ENCODE measurements at regions not wholly inside any gene's neighbourhood (a gene's known extent, or its start where the extent isn't known, plus 50 kb on each side); places are given as distances from the start of the nearest gene placed in this dataset.

DNA sequence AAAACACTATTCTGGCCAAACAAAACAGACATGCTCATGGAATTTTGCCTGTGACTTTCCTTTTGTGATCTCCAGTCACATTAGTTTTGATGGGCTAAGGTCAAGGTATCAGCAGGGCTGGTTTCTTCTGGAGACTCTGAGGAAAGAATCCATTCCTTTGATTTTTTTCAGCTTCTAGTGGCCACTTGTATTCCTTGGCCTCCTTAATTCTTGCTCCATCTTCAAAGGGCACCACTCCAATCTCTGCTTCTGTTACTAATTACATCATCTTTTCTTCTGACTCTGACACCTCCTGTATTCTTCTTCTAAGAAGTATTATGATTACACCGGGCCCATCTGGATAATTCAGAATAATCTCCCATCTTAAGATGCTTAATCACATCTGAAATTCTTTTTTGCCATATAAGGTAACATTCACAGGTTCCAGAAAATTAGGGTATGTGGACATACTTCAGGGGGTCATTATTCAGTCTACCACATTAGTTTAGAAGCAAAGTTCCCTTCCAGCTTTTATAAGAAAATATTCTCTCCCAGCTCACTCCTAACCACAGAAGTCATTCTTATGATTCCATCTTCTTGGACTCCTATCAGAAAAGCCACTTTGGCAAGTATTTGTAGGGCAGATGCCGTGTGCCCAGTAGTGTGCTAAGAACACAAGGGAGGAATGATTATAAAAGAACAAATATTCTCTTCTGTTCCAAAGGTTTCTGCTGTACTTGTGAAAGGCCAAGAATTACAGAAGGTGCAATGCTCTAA, 56.4 kb upstream of the FSHB start:
- Histone ChIP-seq H3K9ac (ENCODE audit: low read length) (no peak overlapping the region), H3K79me2 (ENCODE audit: insufficient read depth, low read length) (no peaks in the 10 kb centered on the region), H3K36me3 (ENCODE audit: low read length) (no peaks in the 10 kb centered on the region), H3K9me2 (replicated peaks; ENCODE audit: insufficient read depth, low read length) (no peaks in the 10 kb centered on the region), H3K4me2 (ENCODE audit: low read depth, low read length, poor library complexity, severe bottlenecking) (no peak overlapping the region), H3K27ac (ENCODE audit: low read depth, low read length) (no peak overlapping the region), H3K4me3 (ENCODE audit: insufficient read depth, low read length, poor library complexity, severe bottlenecking) (no peak overlapping the region), H3K9me3 (ENCODE audit: insufficient read depth, low read length) (no peaks in the 10 kb centered on the region; the same call in 1 of the 2 replicates), H2AFZ (ENCODE audit: low read depth, low read length, severe bottlenecking) (no peak overlapping the region), H3K27me3 (ENCODE audit: low read length) (no peaks in the 10 kb centered on the region), H4K20me1 (ENCODE audit: low read depth, low read length) (no peaks in the 10 kb centered on the region), H3F3A (ENCODE audit: insufficient read depth) (no peaks in the 10 kb centered on the region)
- TF ChIP-seq, protein P1, sequence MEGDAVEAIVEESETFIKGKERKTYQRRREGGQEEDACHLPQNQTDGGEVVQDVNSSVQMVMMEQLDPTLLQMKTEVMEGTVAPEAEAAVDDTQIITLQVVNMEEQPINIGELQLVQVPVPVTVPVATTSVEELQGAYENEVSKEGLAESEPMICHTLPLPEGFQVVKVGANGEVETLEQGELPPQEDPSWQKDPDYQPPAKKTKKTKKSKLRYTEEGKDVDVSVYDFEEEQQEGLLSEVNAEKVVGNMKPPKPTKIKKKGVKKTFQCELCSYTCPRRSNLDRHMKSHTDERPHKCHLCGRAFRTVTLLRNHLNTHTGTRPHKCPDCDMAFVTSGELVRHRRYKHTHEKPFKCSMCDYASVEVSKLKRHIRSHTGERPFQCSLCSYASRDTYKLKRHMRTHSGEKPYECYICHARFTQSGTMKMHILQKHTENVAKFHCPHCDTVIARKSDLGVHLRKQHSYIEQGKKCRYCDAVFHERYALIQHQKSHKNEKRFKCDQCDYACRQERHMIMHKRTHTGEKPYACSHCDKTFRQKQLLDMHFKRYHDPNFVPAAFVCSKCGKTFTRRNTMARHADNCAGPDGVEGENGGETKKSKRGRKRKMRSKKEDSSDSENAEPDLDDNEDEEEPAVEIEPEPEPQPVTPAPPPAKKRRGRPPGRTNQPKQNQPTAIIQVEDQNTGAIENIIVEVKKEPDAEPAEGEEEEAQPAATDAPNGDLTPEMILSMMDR (IDR thresholded peaks at IDR 0.05; ENCODE audit: insufficient read depth, low read length, poor library complexity, severe bottlenecking): no peak
- TF ChIP-seq EZH2phosphoT487 (conservative IDR thresholded peaks at IDR 0.05; ENCODE audit: low read length): no peak

Data from SU-DHL-6 (cell line).